Esophagus muscularis mucosa (tissue), 4 donors: ENCODE measurements at regions not wholly inside any gene's neighbourhood (a gene's known extent, or its start where the extent isn't known, plus 50 kb on each side); places are given as distances from the start of the nearest gene placed in this dataset.

Source experiments
- DNase-seq: peaks from one replicate; pipeline ENCODE4 v3.0.0-alpha.2; 2017; ENCODE audit errors: extremely low spot score
- H3K27ac ChIP-seq, 4 donors: fragments of 200-600 bp; sonication (generic); replicated peaks in 1 of 4; 1 replicate in 3 of 4; 2 replicates in 1 of 4; pipeline ENCODE4 v1.5.1; 2016 to 2019; ENCODE audit warnings: mild to moderate bottlenecking in 1 of 4
- H3K27me3 ChIP-seq, 4 donors: fragments of 200-600 bp; sonication (generic); one replicate each; pipeline versions ENCODE4 v1.5.1 to v1.6.0; 2016 to 2019
- H3K36me3 ChIP-seq, 4 donors: fragments of 200-600 bp; sonication (generic); one replicate each; pipeline ENCODE4 v1.5.1; 2016 to 2019
- H3K4me1 ChIP-seq, 4 donors: fragments of 200-600 bp; sonication (generic); one replicate each; pipeline ENCODE4 v1.5.1; 2016 to 2019
- H3K4me3 ChIP-seq, 4 donors: fragments of 200-600 bp; sonication (generic); 1 replicate in 2 of 4; 2 replicates in 2 of 4; pipeline ENCODE4 v1.5.1; 2016 to 2019; ENCODE audit warnings: mild to moderate bottlenecking in 4 of 4, moderate library complexity in 1 of 4
- H3K9me3 ChIP-seq, 4 donors: fragments of 200-600 bp; sonication (generic); 1 replicate in 3 of 4; 2 replicates in 1 of 4; pipeline ENCODE4 v1.5.1; 2016 to 2019
- CTCF ChIP-seq, 3 experiments: fragments of 200-600 bp in 2 of 3; fragments of 450-650 bp in 1 of 3; sonication (generic) in 2 of 3; IDR thresholded peaks; one replicate each; pipeline ENCODE4 v1.5.1; 2017 to 2019; ENCODE audit warnings: antibody characterized with exemption in 3 of 3, mild to moderate bottlenecking in 2 of 3, moderate library complexity in 1 of 3
- EP300 ChIP-seq: sonication (generic); formaldehyde crosslinking; IDR thresholded peaks from one replicate; pipeline ENCODE4 v1.6.1; 2017; ENCODE audit warnings: antibody characterized with exemption
- POLR2A ChIP-seq: fragments of 450-650 bp; IDR thresholded peaks from one replicate; pipeline ENCODE4 v1.6.1; 2017; ENCODE audit warnings: antibody characterized with exemption, moderate library complexity, mild to moderate bottlenecking, low read depth
- POLR2AphosphoS5 ChIP-seq, 2 donors: sonication (generic); formaldehyde crosslinking; IDR thresholded peaks; one replicate each; pipeline ENCODE4 v1.6.1; 2017; ENCODE audit warnings: antibody characterized with exemption in 2 of 2
- WGBS: methylation state at CpG from one replicate; pipeline ENCODE4 v1.1.5; 2018; 5-methylcytosine and 5-hydroxymethylcytosine counted together
- intact Hi-C: fragments of 100-400 bp; cut with DNase I; formaldehyde crosslinking; loops from one replicate; pipeline ENCODE4 v1.15.1; 2023

- H3K36me3 ChIP-seq: no peaks in the 10 kb centered on the region
- TF ChIP-seq POLR2A (no peak), EP300 (no peak), CTCF (IDR thresholded peaks at IDR 0.05) (no peak), POLR2AphosphoS5 (IDR thresholded peaks at IDR 0.05) (no peak)
- no peaks in the 10 kb centered on the region for H3K4me1 ChIP-seq
- H3K9me3 ChIP-seq: no peaks in the 10 kb centered on the region
- H3K27me3 ChIP-seq: peaks cover 0 to 6% (median 0%) of the 10 kb centered on the region in 4 donors
- no peak overlapping the region for H3K4me3 ChIP-seq
- intact Hi-C loops: no loop called here
- H3K27ac ChIP-seq: no peak overlapping the region
- no peak for DNase-seq
- 64% methylated on average over 5 of the region's 5 CpGs for WGBS
Measured at GRCh38 chr2:16462958-16463357, 202.7 kb downstream of the CYRIA start.

GRCh38 chr2:16461672-16462071 lies 204.0 kb downstream of the CYRIA start:
- no peak for TF ChIP-seq EP300
- WGBS: 82% methylated on average over 4 of the region's 4 CpGs
- intact Hi-C loops: no loop called here
- Histone ChIP-seq H3K27ac (no peak overlapping the region), H3K4me1 (no peaks in the 10 kb centered on the region), H3K27me3 (peaks cover 0 to 6% (median 0%) of the 10 kb centered on the region in 4 donors), H3K4me3 (no peak overlapping the region), H3K9me3 (no peaks in the 10 kb centered on the region), H3K36me3 (no peaks in the 10 kb centered on the region)
- no peak for DNase-seq

GRCh38 chr2:16459606-16460005 lies 206.0 kb downstream of the CYRIA start:
- no peak overlapping the region for H3K4me3 ChIP-seq
- H3K27me3 ChIP-seq: no peaks in the 10 kb centered on the region
- H3K9me3 ChIP-seq: no peaks in the 10 kb centered on the region
- H3K36me3 ChIP-seq: no peaks in the 10 kb centered on the region
- DNase-seq: no peak
- no peak for TF ChIP-seq POLR2AphosphoS5 (IDR thresholded peaks at IDR 0.05)
- TF ChIP-seq CTCF (IDR thresholded peaks at IDR 0.05): no peak
- TF ChIP-seq POLR2A: no peak
- TF ChIP-seq EP300: no peak
- H3K4me1 ChIP-seq: no peaks in the 10 kb centered on the region
- intact Hi-C loops: no loop called here
- H3K27ac ChIP-seq: no peak overlapping the region

GRCh38 chr2:16454621-16455020 lies 211.0 kb downstream of the CYRIA start:
- 50% methylated on average over 2 of the region's 2 CpGs for WGBS
- H3K4me3 ChIP-seq: no peak overlapping the region

GRCh38 chr2:16452123-16452522 lies 213.5 kb downstream of the CYRIA start:
- TF ChIP-seq POLR2AphosphoS5 (IDR thresholded peaks at IDR 0.05): no peak
- no peak for TF ChIP-seq CTCF (IDR thresholded peaks at IDR 0.05)
- no peak for TF ChIP-seq EP300
- no peak for TF ChIP-seq POLR2A
- DNase-seq: no peak
- intact Hi-C loops: no loop called here
- H3K27ac ChIP-seq: no peak overlapping the region
- no peak overlapping the region for H3K4me3 ChIP-seq
- H3K36me3 ChIP-seq: no peaks in the 10 kb centered on the region
- H3K9me3 ChIP-seq: no peaks in the 10 kb centered on the region
- 90% methylated on average over 5 of the region's 5 CpGs for WGBS
- no peaks in the 10 kb centered on the region for H3K27me3 ChIP-seq
- H3K4me1 ChIP-seq: no peaks in the 10 kb centered on the region

More at GRCh38 chr2:16454621-16455020, 211.0 kb downstream of the CYRIA start:
- DNase-seq: no peak
- H3K9me3 ChIP-seq: no peaks in the 10 kb centered on the region
- no peaks in the 10 kb centered on the region for H3K36me3 ChIP-seq
- H3K4me1 ChIP-seq: no peaks in the 10 kb centered on the region
- H3K27ac ChIP-seq: no peak overlapping the region
- no peak for TF ChIP-seq EP300
- no peak for TF ChIP-seq CTCF (IDR thresholded peaks at IDR 0.05)
- no peak for TF ChIP-seq POLR2AphosphoS5 (IDR thresholded peaks at IDR 0.05)
- TF ChIP-seq POLR2A: no peak
- intact Hi-C loops: no loop called here
- no peaks in the 10 kb centered on the region for H3K27me3 ChIP-seq
